HCT116 (cell line): ENCODE measurements at regions not wholly inside any gene's neighbourhood (a gene's known extent, or its start where the extent isn't known, plus 50 kb on each side); places are given as distances from the start of the nearest gene placed in this dataset.

Experiments
- ATAC-seq: fragments of 200-7000 bp; cut with Tn5 transposase; 2 replicates; pipeline ENCODE4 v1.9.1; 2020; ENCODE audit warnings: mild to moderate bottlenecking, moderate library complexity
- BruUV-seq: library from RNA; stranded (reverse); fragments of 400-500 nt; replicated peaks from 2 replicates; lab custom pipeline; 2021; lab: Mats Ljungman, UMichigan
- CTCF ChIA-PET: fragments of 300-600 bp; sonication (Branson Sonifier 250); formaldehyde crosslinking; loops from one replicate; lab custom pipeline; 2021; ENCODE audit warnings: antibody characterized with exemption; lab: Charles Lee
- POLR2A ChIA-PET: fragments of 300-600, 350-600 bp; sonication (Branson Sonifier 250); formaldehyde crosslinking; loops from one replicate; lab custom pipeline; 2021; ENCODE audit warnings: antibody characterized with exemption; lab: Charles Lee
- RAD21 ChIA-PET, 2 experiments: fragments of 300-600 bp; sonication (Branson Sonifier 250); formaldehyde crosslinking; loops; one replicate each; lab custom pipeline; 2023; ENCODE audit warnings: low total read pairs in 2 of 2; ENCODE audit not compliant: uncharacterized antibody in 2 of 2, unreplicated experiment in 2 of 2, low non-redundant PET in 1 of 2; lab: Charles Lee
- DNase-seq: peaks from one replicate; pipeline ENCODE4 v3.0.0-alpha.2; 2010; ENCODE audit warnings: low read depth, low spot score
- H2AFZ ChIP-seq: fragments of 200-600 bp; shearing (Covaris generic), sonication (generic); 2 replicates; pipeline ENCODE4 v1.6.1; 2017; ENCODE audit warnings: low read depth, mixed run types, mixed read lengths, antibody characterized with exemption, low read length; ENCODE audit not compliant: poor library complexity, severe bottlenecking
- H3K27ac ChIP-seq: 2 replicates; pipeline ENCODE4 v1.5.1; 2012; ENCODE audit warnings: low read depth, low read length
- H3K27me3 ChIP-seq: fragments of 200-600 bp; sonication (generic); 2 replicates; pipeline ENCODE4 v1.6.1; 2016; ENCODE audit warnings: mixed run types, low read length, mixed read lengths; ENCODE audit not compliant: insufficient read depth
- H3K36me3 ChIP-seq, 2 experiments: fragments of 200-500 bp in 1 of 2; fragments of 200-600 bp in 1 of 2; sonication (Bioruptor generic) in 1 of 2; sonication (generic) in 1 of 2; 2 replicates each; pipeline versions ENCODE4 v1.5.1 to v1.6.1; 2014 to 2016; ENCODE audit warnings: low read length in 2 of 2, inconsistent platforms in 1 of 2, mixed read lengths in 1 of 2, mixed run types in 1 of 2; ENCODE audit not compliant: insufficient read depth in 2 of 2, control insufficient read depth in 1 of 2
- H3K4me1 ChIP-seq, 2 experiments: fragments of 200-600 bp in 1 of 2; sonication (generic) in 1 of 2; 2 replicates each; pipeline versions ENCODE4 v1.5.1 to v1.6.1; 2012 to 2017; ENCODE audit warnings: low read length in 2 of 2, inconsistent platforms in 1 of 2, mild to moderate bottlenecking in 1 of 2, mixed read lengths in 1 of 2, mixed run types in 1 of 2, moderate library complexity in 1 of 2; ENCODE audit not compliant: insufficient read depth in 2 of 2, control insufficient read depth in 1 of 2
- H3K4me2 ChIP-seq: fragments of 200-600 bp; sonication (generic); 2 replicates; pipeline ENCODE4 v1.6.1; 2017; ENCODE audit warnings: mixed run types, low read length, mixed read lengths
- H3K4me3 ChIP-seq, 2 experiments: fragments of 200-600 bp in 1 of 2; sonication (generic) in 1 of 2; replicated peaks in 1 of 2; 2 replicates each; pipeline ENCODE4 v1.5.1; 2011 to 2016; ENCODE audit warnings: low read length in 2 of 2, control low read depth in 1 of 2, low read depth in 1 of 2, mild to moderate bottlenecking in 1 of 2, mixed read lengths in 1 of 2, mixed run types in 1 of 2
- H3K79me2 ChIP-seq: fragments of 200-600 bp; sonication (generic); 2 replicates; pipeline ENCODE4 v1.6.1; 2017; ENCODE audit warnings: mild to moderate bottlenecking, mixed run types, low read length, moderate library complexity, mixed read lengths; ENCODE audit not compliant: insufficient read depth
- H3K9ac ChIP-seq: fragments of 200-600 bp; sonication (generic); 2 replicates; pipeline ENCODE4 v1.6.1; 2016; ENCODE audit warnings: low read length, mixed read lengths
- H3K9me2 ChIP-seq: fragments of 200-600 bp; sonication (generic), shearing (Covaris generic); 2 replicates; pipeline ENCODE4 v1.6.1; 2017; ENCODE audit warnings: mixed run types, mild to moderate bottlenecking, moderate library complexity; ENCODE audit not compliant: insufficient read depth
- H3K9me3 ChIP-seq, 2 experiments: fragments of 200-500 bp in 1 of 2; fragments of 200-600 bp in 1 of 2; sonication (Bioruptor generic) in 1 of 2; sonication (generic) in 1 of 2; 2 replicates each; pipeline ENCODE4 v1.6.1; 2014 to 2017; ENCODE audit warnings: low read length in 2 of 2, mixed read lengths in 2 of 2, inconsistent platforms in 1 of 2, low read depth in 1 of 2, mild to moderate bottlenecking in 1 of 2, mixed run types in 1 of 2, moderate library complexity in 1 of 2; ENCODE audit not compliant: control insufficient read depth in 1 of 2, insufficient read depth in 1 of 2
- H4K20me1 ChIP-seq: fragments of 200-600 bp; sonication (generic), shearing (Covaris generic); 2 replicates; pipeline ENCODE4 v1.6.1; 2017; ENCODE audit warnings: mixed run types, mild to moderate bottlenecking, moderate library complexity; ENCODE audit not compliant: insufficient read depth
- ATF3 ChIP-seq: IDR thresholded peaks from 2 replicates; pipeline ENCODE4 v1.6.1; 2012
- CBX3 ChIP-seq: IDR thresholded peaks from 2 replicates; pipeline ENCODE4 v1.6.1; 2012; ENCODE audit warnings: low read depth
- CEBPB ChIP-seq: IDR thresholded peaks from 2 replicates; pipeline ENCODE4 v1.6.1; 2012; ENCODE audit warnings: low read depth
- CTCF ChIP-seq, 3 experiments: fragments of 200-600 bp in 1 of 3; sonication (generic) in 1 of 3; IDR thresholded peaks in 2 of 3; conservative IDR thresholded peaks in 1 of 3; 2 replicates each; pipeline ENCODE4 v1.5.1; 2012 to 2017; ENCODE audit warnings: low read depth in 2 of 3, low read length in 2 of 3, antibody characterized with exemption in 1 of 3, borderline replicate concordance in 1 of 3, control low read depth in 1 of 3, mild to moderate bottlenecking in 1 of 3, mixed read lengths in 1 of 3, mixed run types in 1 of 3, moderate library complexity in 1 of 3; ENCODE audit not compliant: insufficient read depth in 1 of 3
- EGR1 ChIP-seq: IDR thresholded peaks from 2 replicates; pipeline ENCODE4 v1.6.1; 2012; ENCODE audit warnings: low read depth
- ELF1 ChIP-seq: IDR thresholded peaks from 2 replicates; pipeline ENCODE4 v1.6.1; 2012; ENCODE audit warnings: low read depth, borderline replicate concordance
- EZH2 ChIP-seq: fragments of 200-600 bp; sonication (generic); IDR thresholded peaks from 2 replicates; pipeline ENCODE4 v1.6.1; 2017; ENCODE audit warnings: antibody characterized with exemption, mixed run types
- EZH2phosphoT487 ChIP-seq: fragments of 200-600 bp; IDR thresholded peaks from 2 replicates; pipeline ENCODE4 v1.6.1; 2018; ENCODE audit warnings: antibody characterized with exemption, borderline replicate concordance
- FOSL1 ChIP-seq: IDR thresholded peaks from 2 replicates; pipeline ENCODE4 v1.6.1; 2012; ENCODE audit warnings: low read depth
- JUND ChIP-seq: IDR thresholded peaks from 2 replicates; pipeline ENCODE4 v1.6.1; 2012
- MAX ChIP-seq: IDR thresholded peaks from 2 replicates; pipeline ENCODE4 v1.6.1; 2012
- POLR2A ChIP-seq: IDR thresholded peaks from 2 replicates; pipeline ENCODE4 v1.7.0; 2011; ENCODE audit warnings: borderline replicate concordance; ENCODE audit not compliant: insufficient read depth, insufficient read length; ENCODE audit errors: extremely low read depth
- POLR2AphosphoS5 ChIP-seq: IDR thresholded peaks from 2 replicates; pipeline ENCODE4 v1.6.1; 2011; ENCODE audit warnings: mild to moderate bottlenecking, low read depth, low read length, moderate library complexity
- RAD21 ChIP-seq: IDR thresholded peaks from 2 replicates; pipeline ENCODE4 v1.6.1; 2012; ENCODE audit warnings: low read depth, mild to moderate bottlenecking
- REST ChIP-seq: IDR thresholded peaks from 2 replicates; pipeline ENCODE4 v1.6.1; 2012; ENCODE audit warnings: low read depth
- SIN3A ChIP-seq: IDR thresholded peaks from 2 replicates; pipeline ENCODE4 v1.6.1; 2012; ENCODE audit warnings: low read depth
- SP1 ChIP-seq: IDR thresholded peaks from 2 replicates; pipeline ENCODE4 v1.6.1; 2012; ENCODE audit warnings: low read depth
- SRF ChIP-seq: IDR thresholded peaks from 2 replicates; pipeline ENCODE4 v1.6.1; 2012; ENCODE audit warnings: low read depth
- TCF7L2 ChIP-seq: IDR thresholded peaks from 2 replicates; pipeline ENCODE4 v1.7.0; 2011; ENCODE audit warnings: borderline replicate concordance, inconsistent platforms; ENCODE audit not compliant: insufficient read depth, insufficient read length; ENCODE audit errors: extremely low read depth
- ZFX ChIP-seq: fragments of 450-650 bp; IDR thresholded peaks from 2 replicates; pipeline ENCODE4 v1.6.1; 2017
- intact Hi-C: fragments of 100-400 bp; cut with micrococcal nuclease; formaldehyde crosslinking; loops from 2 replicates; pipeline ENCODE4 v1.10.0; 2022

- Histone ChIP-seq H3K27ac (no peak overlapping the region), H3K79me2 (no peaks in the 10 kb centered on the region), H3K27me3 (no peaks in the 10 kb centered on the region), H2AFZ (no peak overlapping the region), H4K20me1 (no peaks in the 10 kb centered on the region), H3K9me3 (peaks cover 0 to 16% of the 10 kb centered on the region in 2 experiments; a peak in 2 of 4 replicates), H3K4me3 (no peak overlapping the region), H3K4me2 (no peak overlapping the region), H3K4me1 (no peaks in the 10 kb centered on the region), H3K9ac (no peak overlapping the region), H3K9me2 (no peaks in the 10 kb centered on the region), H3K36me3 (no peaks in the 10 kb centered on the region)
- no peak for ATAC-seq
- RAD21 ChIA-PET, result no interaction called here
- CTCF ChIA-PET, result no interaction called here
- intact Hi-C loops, result no loop called here
- BruUV-seq, result no TSS peak
- no peak for TF ChIP-seq EGR1
- TF ChIP-seq MAX, result no peak
- TF ChIP-seq EZH2phosphoT487, result no peak
- TF ChIP-seq ATF3, result no peak
- TF ChIP-seq ZFX, result no peak
- TF ChIP-seq TCF7L2, result no peak
- no peak for TF ChIP-seq SRF
- TF ChIP-seq CTCF (IDR thresholded peaks at IDR 0.05 in 2 of 3, conservative IDR thresholded peaks at IDR 0.05 in 1 of 3; ENCODE audit: borderline replicate concordance in 1 of 3, insufficient read depth in 1 of 3, low read depth in 2 of 3, low read length in 2 of 3), result no peak
- TF ChIP-seq EZH2, result no peak
- no peak for TF ChIP-seq FOSL1
- no peak for TF ChIP-seq SP1
- no peak for TF ChIP-seq RAD21
- TF ChIP-seq SIN3A, result no peak
- TF ChIP-seq CBX3, result no peak
- TF ChIP-seq ELF1, result no peak
- no peak for TF ChIP-seq POLR2AphosphoS5
- TF ChIP-seq POLR2A, result no peak
- no peak for TF ChIP-seq JUND
- no peak for TF ChIP-seq CEBPB
- TF ChIP-seq REST, result no peak
- POLR2A ChIA-PET, result no interaction called here
- no peak for DNase-seq
Measured at GRCh38 chr11:97280347-97280746, 890.5 kb downstream of the JRKL start.
